GM18505 (cell line): ENCODE measurements at regions not wholly inside any gene's neighbourhood (a gene's known extent, or its start where the extent isn't known, plus 50 kb on each side); places are given as distances from the start of the nearest gene placed in this dataset.

Experiments used
- ATAC-seq: cut with Tn5 transposase; IDR thresholded peaks from one replicate; pipeline ENCODE4 v1.9.1; 2021; ENCODE audit not compliant: unreplicated experiment
- POLR2A ChIP-seq: IDR thresholded peaks from 4 replicates; pipeline ENCODE4 v1.6.1; 2011; ENCODE audit warnings: borderline replicate concordance; ENCODE audit not compliant: insufficient read depth, insufficient read length; ENCODE audit errors: extremely low read depth

GRCh38 chr16:7158481-7158880 is 174.2 kb upstream of the RBFOX1 start:
- ATAC-seq: no peak
- TF ChIP-seq POLR2A: no peak

- no peak for ATAC-seq
- no peak for TF ChIP-seq POLR2A
Measured at GRCh38 chr16:7150230-7150629, 182.4 kb upstream of the RBFOX1 start.

GRCh38 chr16:7148606-7149005 is 184.0 kb upstream of the RBFOX1 start:
- TF ChIP-seq POLR2A: no peak
- ATAC-seq: no peak

- TF ChIP-seq POLR2A: no peak
- no peak for ATAC-seq
Measured at GRCh38 chr16:7140899-7141298, 191.7 kb upstream of the RBFOX1 start.

GRCh38 chr16:7137560-7138330 is 194.9 kb upstream of the RBFOX1 start:
- no peak for ATAC-seq
- no peak for TF ChIP-seq POLR2A

- no peak for ATAC-seq
- TF ChIP-seq POLR2A: no peak
Measured at GRCh38 chr16:7132465-7132864, 200.2 kb upstream of the RBFOX1 start.

- no peak for TF ChIP-seq POLR2A
- ATAC-seq: no peak
Measured at GRCh38 chr16:7124701-7125100, 207.9 kb upstream of the RBFOX1 start.

GRCh38 chr16:7124242-7124641 is 208.4 kb upstream of the RBFOX1 start:
- no peak for ATAC-seq
- no peak for TF ChIP-seq POLR2A

- TF ChIP-seq POLR2A: no peak
- ATAC-seq: no peak
Measured at GRCh38 chr16:7116734-7117133, 215.9 kb upstream of the RBFOX1 start.

- no peak for ATAC-seq
- no peak for TF ChIP-seq POLR2A
Measured at GRCh38 chr16:7115898-7116297, 216.7 kb upstream of the RBFOX1 start.

- ATAC-seq: no peak
- no peak for TF ChIP-seq POLR2A
Measured at GRCh38 chr16:7113949-7114348, 218.7 kb upstream of the RBFOX1 start.

- no peak for TF ChIP-seq POLR2A
- ATAC-seq: no peak
Measured at GRCh38 chr16:7113395-7113794, 219.2 kb upstream of the RBFOX1 start.

GRCh38 chr16:7111265-7111664 is 221.4 kb upstream of the RBFOX1 start:
- ATAC-seq: no peak
- no peak for TF ChIP-seq POLR2A

- ATAC-seq: no peak
- no peak for TF ChIP-seq POLR2A
Measured at GRCh38 chr16:7107436-7107835, 225.2 kb upstream of the RBFOX1 start.

- TF ChIP-seq POLR2A: no peak
- no peak for ATAC-seq
Measured at GRCh38 chr16:7103056-7103455, 229.6 kb upstream of the RBFOX1 start.
